Smooth muscle cell (in vitro differentiated cells): ENCODE measurements at regions not wholly inside any gene's neighbourhood (a gene's known extent, or its start where the extent isn't known, plus 50 kb on each side); places are given as distances from the start of the nearest gene placed in this dataset.
A peak's percentile ranks its signal among the peaks of the same experiment; 100 is the strongest.
"Not testable (repeated sequence)": the region's sequence is repeated elsewhere in the genome, so short reads cannot be mapped to it uniquely, and the experiment has no call there.

Source experiments
- DNase-seq: peaks from one replicate; lab custom pipeline; 2025; ENCODE audit not compliant: unreplicated experiment; lab: John Stamatoyannopoulos, UW
- H2AFZ ChIP-seq: fragments of 200-600 bp; sonication (generic); 2 replicates; pipeline ENCODE4 v1.6.0; 2016; ENCODE audit warnings: antibody characterized with exemption, low read depth, mild to moderate bottlenecking
- H3F3A ChIP-seq: fragments of 200-600 bp; sonication (generic); 2 replicates; pipeline ENCODE4 v1.6.0; 2017; ENCODE audit warnings: antibody characterized with exemption, low read depth
- H3K27ac ChIP-seq: fragments of 200-600 bp; sonication (generic); 2 replicates; pipeline ENCODE4 v1.5.1; 2016; ENCODE audit warnings: low read depth, mild to moderate bottlenecking
- H3K27me3 ChIP-seq: fragments of 200-600 bp; sonication (generic); 2 replicates; pipeline ENCODE4 v1.6.1; 2016; ENCODE audit warnings: low read depth, mild to moderate bottlenecking
- H3K36me3 ChIP-seq: fragments of 200-600 bp; sonication (generic); 2 replicates; pipeline ENCODE4 v1.5.1; 2016; ENCODE audit warnings: low read depth
- H3K4me1 ChIP-seq: fragments of 200-600 bp; sonication (generic); 2 replicates; pipeline ENCODE4 v1.5.1; 2016; ENCODE audit warnings: low read depth
- H3K4me2 ChIP-seq: fragments of 200-600 bp; sonication (generic); 2 replicates; pipeline ENCODE4 v1.6.0; 2016; ENCODE audit warnings: mild to moderate bottlenecking
- H3K4me3 ChIP-seq: fragments of 200-600 bp; sonication (generic); 2 replicates; pipeline ENCODE4 v1.5.1; 2016; ENCODE audit warnings: mild to moderate bottlenecking
- H3K79me2 ChIP-seq: fragments of 200-600 bp; sonication (generic); 2 replicates; pipeline ENCODE4 v1.6.0; 2016; ENCODE audit warnings: low read depth, mild to moderate bottlenecking
- H3K9ac ChIP-seq: fragments of 200-600 bp; sonication (generic); 2 replicates; pipeline ENCODE4 v1.6.0; 2016; ENCODE audit warnings: low read depth
- H3K9me3 ChIP-seq: fragments of 200-600 bp; sonication (generic); replicated peaks from 2 replicates; pipeline ENCODE4 v1.5.1; 2016; ENCODE audit warnings: low read depth
- H4K20me1 ChIP-seq: fragments of 200-600 bp; sonication (generic); 2 replicates; pipeline ENCODE4 v1.6.0; 2016; ENCODE audit warnings: low read depth
- WGBS: methylation state at CpG from one replicate; pipeline ENCODE4 v1.1.7; 2016; ENCODE audit warnings: low lambda C conversion rate; 5-methylcytosine and 5-hydroxymethylcytosine counted together
- TF ChIP-seq, protein P1 (sequence below): fragments of 200-600 bp; sonication (generic); IDR thresholded peaks from 2 replicates; pipeline ENCODE4 v1.5.1; 2017; ENCODE audit warnings: borderline replicate concordance, mild to moderate bottlenecking, antibody characterized with exemption; ENCODE audit not compliant: insufficient read depth, poor library complexity, severe bottlenecking

DNA sequence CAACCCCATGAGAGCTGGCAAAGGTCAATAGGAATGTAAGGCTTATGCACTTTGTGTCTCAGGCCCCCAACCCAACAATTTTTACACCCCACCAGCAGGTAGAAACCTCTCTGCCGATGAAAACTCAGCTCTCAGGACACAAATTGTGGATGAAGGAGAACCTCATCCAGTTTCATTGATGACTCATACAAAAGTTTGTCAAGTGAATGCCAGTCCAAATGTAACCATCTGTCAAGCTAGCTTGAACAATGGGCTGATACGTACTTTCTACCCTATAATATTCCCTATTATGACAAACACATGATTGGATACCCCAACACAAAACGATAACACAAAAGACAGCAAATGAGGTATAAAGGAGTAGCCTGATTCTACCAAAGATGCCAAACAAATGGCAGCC is 321.2 kb upstream of the TMEFF2 start:
- H3F3A ChIP-seq: no peaks in the 10 kb centered on the region
- no peak overlapping the region for H3K4me3 ChIP-seq
- H3K4me2 ChIP-seq: no peak overlapping the region
- WGBS: 95% methylated on average over 3 of the region's 3 CpGs
- DNase-seq: no peak
- H2AFZ ChIP-seq: no peak overlapping the region
- no peaks in the 10 kb centered on the region for H4K20me1 ChIP-seq
- no peaks in the 10 kb centered on the region for H3K79me2 ChIP-seq
- TF ChIP-seq, protein P1, sequence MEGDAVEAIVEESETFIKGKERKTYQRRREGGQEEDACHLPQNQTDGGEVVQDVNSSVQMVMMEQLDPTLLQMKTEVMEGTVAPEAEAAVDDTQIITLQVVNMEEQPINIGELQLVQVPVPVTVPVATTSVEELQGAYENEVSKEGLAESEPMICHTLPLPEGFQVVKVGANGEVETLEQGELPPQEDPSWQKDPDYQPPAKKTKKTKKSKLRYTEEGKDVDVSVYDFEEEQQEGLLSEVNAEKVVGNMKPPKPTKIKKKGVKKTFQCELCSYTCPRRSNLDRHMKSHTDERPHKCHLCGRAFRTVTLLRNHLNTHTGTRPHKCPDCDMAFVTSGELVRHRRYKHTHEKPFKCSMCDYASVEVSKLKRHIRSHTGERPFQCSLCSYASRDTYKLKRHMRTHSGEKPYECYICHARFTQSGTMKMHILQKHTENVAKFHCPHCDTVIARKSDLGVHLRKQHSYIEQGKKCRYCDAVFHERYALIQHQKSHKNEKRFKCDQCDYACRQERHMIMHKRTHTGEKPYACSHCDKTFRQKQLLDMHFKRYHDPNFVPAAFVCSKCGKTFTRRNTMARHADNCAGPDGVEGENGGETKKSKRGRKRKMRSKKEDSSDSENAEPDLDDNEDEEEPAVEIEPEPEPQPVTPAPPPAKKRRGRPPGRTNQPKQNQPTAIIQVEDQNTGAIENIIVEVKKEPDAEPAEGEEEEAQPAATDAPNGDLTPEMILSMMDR: no peak
- no peak overlapping the region for H3K27ac ChIP-seq
- no peaks in the 10 kb centered on the region for H3K27me3 ChIP-seq
- no peaks in the 10 kb centered on the region for H3K36me3 ChIP-seq
- H3K9ac ChIP-seq: no peak overlapping the region
- no peaks in the 10 kb centered on the region for H3K9me3 ChIP-seq
- H3K4me1 ChIP-seq: no peaks in the 10 kb centered on the region

- H4K20me1 ChIP-seq: no peaks in the 10 kb centered on the region
- H3K27me3 ChIP-seq: no peaks in the 10 kb centered on the region
- H2AFZ ChIP-seq: no peak overlapping the region
- TF ChIP-seq, protein P1: no peak
- no peak for DNase-seq
- no peak overlapping the region for H3K4me2 ChIP-seq
- WGBS: 87% methylated on average over 4 of the region's 4 CpGs
- H3K79me2 ChIP-seq: no peaks in the 10 kb centered on the region
- no peaks in the 10 kb centered on the region for H3K36me3 ChIP-seq
- H3K4me3 ChIP-seq: no peak overlapping the region
- H3K4me1 ChIP-seq: no peaks in the 10 kb centered on the region
- no peaks in the 10 kb centered on the region for H3F3A ChIP-seq
- H3K27ac ChIP-seq: no peak overlapping the region
- no peak overlapping the region for H3K9ac ChIP-seq
- no peaks in the 10 kb centered on the region for H3K9me3 ChIP-seq
These were observed 318.8 kb upstream of the TMEFF2 start for GRCh38 chr2:192513575-192513974.

DNA sequence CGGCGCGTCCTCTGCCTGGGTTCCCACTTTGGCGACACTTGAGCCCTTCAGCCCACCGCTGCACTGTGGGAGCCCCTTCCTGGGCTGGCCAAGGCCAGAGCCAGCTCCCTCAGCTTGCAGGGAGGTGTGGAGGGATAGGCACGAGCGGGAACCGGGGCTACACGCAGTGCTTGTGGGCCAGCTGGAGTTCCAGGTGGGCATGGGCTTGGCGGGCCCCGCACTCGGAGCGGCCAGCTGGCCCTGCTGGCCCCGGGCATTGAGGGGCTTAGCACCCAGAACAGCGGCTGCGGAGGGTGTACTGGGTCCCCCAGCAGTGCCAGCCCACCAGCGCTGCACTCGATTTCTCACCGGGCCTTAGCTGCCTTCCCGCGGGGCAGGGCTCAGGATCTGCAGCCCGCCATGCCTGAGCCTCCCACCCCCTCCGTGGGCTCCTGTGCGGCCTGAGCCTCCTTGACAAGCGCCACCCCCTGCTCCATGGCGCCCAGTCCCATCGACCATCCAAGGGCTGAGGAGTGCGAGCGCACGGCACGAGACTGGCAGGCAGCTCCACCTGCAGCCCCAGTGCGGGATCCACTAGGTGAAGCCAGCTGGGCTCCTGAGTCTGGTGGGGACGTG is 313.2 kb upstream of the TMEFF2 start:
- H3K79me2 ChIP-seq, H3K4me2 ChIP-seq: not testable (repeated sequence)
- 93% methylated on average over 31 of the region's 33 CpGs for WGBS

DNA sequence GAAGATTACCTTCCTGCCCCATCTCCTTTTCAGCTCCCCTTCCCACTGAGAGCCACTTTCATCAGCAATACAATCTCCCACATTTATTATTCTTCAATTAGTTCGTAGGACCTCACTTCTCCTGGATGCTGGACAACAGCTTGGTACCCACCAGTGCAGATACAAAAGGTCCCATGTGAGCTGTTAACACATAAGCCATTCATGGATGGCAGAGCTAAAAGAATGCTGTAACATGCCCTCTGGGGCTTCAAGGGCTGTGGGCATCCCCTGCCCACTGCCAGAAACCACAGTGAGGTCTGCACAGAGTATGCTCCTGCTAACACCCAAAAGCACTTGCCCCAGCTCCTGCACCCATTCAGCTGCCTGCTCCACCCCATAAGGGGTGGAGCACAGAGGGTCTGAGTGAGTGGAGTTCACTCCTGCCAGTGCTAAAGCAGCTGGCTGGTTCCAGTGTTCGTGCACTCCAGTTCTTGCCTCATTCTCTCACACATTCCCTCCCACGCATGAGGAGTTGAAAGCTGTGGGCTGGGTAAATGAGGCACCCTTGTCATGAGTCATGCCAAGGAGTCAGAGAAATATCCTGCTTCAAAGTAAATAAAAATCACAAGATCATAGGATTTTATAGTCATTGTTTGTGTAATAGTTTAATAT is 305.9 kb upstream of the TMEFF2 start:
- H3K36me3 ChIP-seq: no peaks in the 10 kb centered on the region
- no peaks in the 10 kb centered on the region for H4K20me1 ChIP-seq
- H3K4me1 ChIP-seq: peaks cover 6% of the 10 kb centered on the region
- TF ChIP-seq, protein P1: no peak
- 31% methylated on average over 3 of the region's 3 CpGs for WGBS
- H3F3A ChIP-seq: no peaks in the 10 kb centered on the region
- DNase-seq: peak; percentile 24
- peak overlapping the region; percentile 79 for H3K27ac ChIP-seq
- H3K9ac ChIP-seq: peak overlapping the region; percentile 2
- H3K9me3 ChIP-seq: no peaks in the 10 kb centered on the region
- H3K79me2 ChIP-seq: no peaks in the 10 kb centered on the region
- no peak overlapping the region for H3K4me3 ChIP-seq
- peak overlapping the region; percentile 45 for H3K4me2 ChIP-seq
- H3K27me3 ChIP-seq: no peaks in the 10 kb centered on the region
- no peak overlapping the region for H2AFZ ChIP-seq

More for the DNA sequence above, 313.2 kb upstream of the TMEFF2 start:
- H3K9ac ChIP-seq, H3K9me3 ChIP-seq, H2AFZ ChIP-seq, H3K4me3 ChIP-seq, H3K36me3 ChIP-seq, DNase-seq, H3K27me3 ChIP-seq, H3K27ac ChIP-seq, H3F3A ChIP-seq, H3K4me1 ChIP-seq, H4K20me1 ChIP-seq: not testable (repeated sequence)
